ENCODE measurements at regions not wholly inside any gene's neighbourhood (a gene's known extent, or its start where the extent isn't known, plus 50 kb on each side); places are given as distances from the start of the nearest gene placed in this dataset.

DNA sequence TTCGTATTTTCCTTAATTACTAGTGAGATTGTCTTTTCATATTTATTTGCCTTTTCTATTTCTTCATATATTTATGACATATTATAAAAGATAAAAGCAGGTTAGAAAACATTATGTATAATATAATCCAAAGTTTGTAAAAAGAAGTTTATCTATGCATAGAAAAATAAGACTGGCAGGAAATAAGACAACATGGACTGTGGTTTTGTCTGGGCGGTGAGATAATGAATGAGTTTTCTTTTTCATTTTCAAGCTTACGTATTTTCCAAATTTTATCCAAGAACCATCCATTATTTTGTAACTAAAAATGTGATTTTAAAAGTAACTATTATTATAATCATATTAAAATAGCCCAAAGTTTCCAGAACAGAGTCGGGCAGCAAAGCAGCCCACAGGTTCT is 109.8 kb upstream of the MVB12B start (continued):
- TF ChIP-seq, protein P1, sequence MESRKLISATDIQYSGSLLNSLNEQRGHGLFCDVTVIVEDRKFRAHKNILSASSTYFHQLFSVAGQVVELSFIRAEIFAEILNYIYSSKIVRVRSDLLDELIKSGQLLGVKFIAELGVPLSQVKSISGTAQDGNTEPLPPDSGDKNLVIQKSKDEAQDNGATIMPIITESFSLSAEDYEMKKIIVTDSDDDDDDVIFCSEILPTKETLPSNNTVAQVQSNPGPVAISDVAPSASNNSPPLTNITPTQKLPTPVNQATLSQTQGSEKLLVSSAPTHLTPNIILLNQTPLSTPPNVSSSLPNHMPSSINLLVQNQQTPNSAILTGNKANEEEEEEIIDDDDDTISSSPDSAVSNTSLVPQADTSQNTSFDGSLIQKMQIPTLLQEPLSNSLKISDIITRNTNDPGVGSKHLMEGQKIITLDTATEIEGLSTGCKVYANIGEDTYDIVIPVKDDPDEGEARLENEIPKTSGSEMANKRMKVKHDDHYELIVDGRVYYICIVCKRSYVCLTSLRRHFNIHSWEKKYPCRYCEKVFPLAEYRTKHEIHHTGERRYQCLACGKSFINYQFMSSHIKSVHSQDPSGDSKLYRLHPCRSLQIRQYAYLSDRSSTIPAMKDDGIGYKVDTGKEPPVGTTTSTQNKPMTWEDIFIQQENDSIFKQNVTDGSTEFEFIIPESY (IDR thresholded peaks at IDR 0.05): no peak
- TF ChIP-seq ZNF207 (IDR thresholded peaks at IDR 0.05; ENCODE audit: borderline replicate concordance) (no peak), RUNX3 (IDR thresholded peaks at IDR 0.05; ENCODE audit: low read length) (no peak), HDAC6 (IDR thresholded peaks at IDR 0.05; ENCODE audit: unreplicated experiment) (no peak), GATAD2B (conservative IDR thresholded peaks at IDR 0.05; ENCODE audit: low read depth) (no peak)
- TF ChIP-seq, protein P2, sequence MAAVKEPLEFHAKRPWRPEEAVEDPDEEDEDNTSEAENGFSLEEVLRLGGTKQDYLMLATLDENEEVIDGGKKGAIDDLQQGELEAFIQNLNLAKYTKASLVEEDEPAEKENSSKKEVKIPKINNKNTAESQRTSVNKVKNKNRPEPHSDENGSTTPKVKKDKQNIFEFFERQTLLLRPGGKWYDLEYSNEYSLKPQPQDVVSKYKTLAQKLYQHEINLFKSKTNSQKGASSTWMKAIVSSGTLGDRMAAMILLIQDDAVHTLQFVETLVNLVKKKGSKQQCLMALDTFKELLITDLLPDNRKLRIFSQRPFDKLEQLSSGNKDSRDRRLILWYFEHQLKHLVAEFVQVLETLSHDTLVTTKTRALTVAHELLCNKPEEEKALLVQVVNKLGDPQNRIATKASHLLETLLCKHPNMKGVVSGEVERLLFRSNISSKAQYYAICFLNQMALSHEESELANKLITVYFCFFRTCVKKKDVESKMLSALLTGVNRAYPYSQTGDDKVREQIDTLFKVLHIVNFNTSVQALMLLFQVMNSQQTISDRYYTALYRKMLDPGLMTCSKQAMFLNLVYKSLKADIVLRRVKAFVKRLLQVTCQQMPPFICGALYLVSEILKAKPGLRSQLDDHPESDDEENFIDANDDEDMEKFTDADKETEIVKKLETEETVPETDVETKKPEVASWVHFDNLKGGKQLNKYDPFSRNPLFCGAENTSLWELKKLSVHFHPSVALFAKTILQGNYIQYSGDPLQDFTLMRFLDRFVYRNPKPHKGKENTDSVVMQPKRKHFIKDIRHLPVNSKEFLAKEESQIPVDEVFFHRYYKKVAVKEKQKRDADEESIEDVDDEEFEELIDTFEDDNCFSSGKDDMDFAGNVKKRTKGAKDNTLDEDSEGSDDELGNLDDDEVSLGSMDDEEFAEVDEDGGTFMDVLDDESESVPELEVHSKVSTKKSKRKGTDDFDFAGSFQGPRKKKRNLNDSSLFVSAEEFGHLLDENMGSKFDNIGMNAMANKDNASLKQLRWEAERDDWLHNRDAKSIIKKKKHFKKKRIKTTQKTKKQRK (IDR thresholded peaks at IDR 0.05; ENCODE audit: low read depth, low read length): no peak
- TF ChIP-seq, protein P3, sequence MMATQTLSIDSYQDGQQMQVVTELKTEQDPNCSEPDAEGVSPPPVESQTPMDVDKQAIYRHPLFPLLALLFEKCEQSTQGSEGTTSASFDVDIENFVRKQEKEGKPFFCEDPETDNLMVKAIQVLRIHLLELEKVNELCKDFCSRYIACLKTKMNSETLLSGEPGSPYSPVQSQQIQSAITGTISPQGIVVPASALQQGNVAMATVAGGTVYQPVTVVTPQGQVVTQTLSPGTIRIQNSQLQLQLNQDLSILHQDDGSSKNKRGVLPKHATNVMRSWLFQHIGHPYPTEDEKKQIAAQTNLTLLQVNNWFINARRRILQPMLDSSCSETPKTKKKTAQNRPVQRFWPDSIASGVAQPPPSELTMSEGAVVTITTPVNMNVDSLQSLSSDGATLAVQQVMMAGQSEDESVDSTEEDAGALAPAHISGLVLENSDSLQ (IDR thresholded peaks at IDR 0.05): no peak

Measured in GM12878 (cell line).